Activated CD8-positive, alpha-beta memory T cell treated with anti-CD3 and anti-CD28 coated beads for 48 hours (primary cell): ENCODE measurements at regions not wholly inside any gene's neighbourhood (a gene's known extent, or its start where the extent isn't known, plus 50 kb on each side); places are given as distances from the start of the nearest gene placed in this dataset.
"Not testable (repeated sequence)": the region's sequence is repeated elsewhere in the genome, so short reads cannot be mapped to it uniquely, and the experiment has no call there.

Experiments
- DNase-seq, 3 experiments: peaks; one replicate each; pipeline ENCODE4 v3.0.0-alpha.2; 2020; ENCODE audit warnings: low read depth in 2 of 3, low spot score in 2 of 3

DNA sequence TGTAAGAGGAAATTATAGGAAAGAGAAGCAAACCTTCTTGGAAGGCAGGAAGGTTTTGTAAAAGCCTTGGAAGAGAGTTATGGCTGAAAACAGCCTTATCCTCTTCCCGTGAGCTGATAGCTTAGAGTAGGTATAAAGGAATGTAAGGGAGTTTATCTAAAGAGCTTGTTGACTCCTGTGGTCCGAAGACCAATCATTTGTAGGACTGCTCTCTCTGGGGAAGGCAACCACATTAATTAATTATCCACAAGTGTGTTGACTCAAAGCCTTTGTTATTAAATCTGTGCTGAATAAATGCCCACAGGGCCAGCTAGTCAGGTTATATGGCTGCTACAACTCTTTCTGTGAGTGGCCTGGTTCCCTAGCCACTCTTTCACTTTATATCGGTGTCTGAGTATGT is 452.1 kb upstream of the RASGRP1 start:
- DNase-seq: no peak

- DNase-seq: no peak
Measured at GRCh38 chr15:39018966-39019365, 454.4 kb upstream of the RASGRP1 start.

DNA sequence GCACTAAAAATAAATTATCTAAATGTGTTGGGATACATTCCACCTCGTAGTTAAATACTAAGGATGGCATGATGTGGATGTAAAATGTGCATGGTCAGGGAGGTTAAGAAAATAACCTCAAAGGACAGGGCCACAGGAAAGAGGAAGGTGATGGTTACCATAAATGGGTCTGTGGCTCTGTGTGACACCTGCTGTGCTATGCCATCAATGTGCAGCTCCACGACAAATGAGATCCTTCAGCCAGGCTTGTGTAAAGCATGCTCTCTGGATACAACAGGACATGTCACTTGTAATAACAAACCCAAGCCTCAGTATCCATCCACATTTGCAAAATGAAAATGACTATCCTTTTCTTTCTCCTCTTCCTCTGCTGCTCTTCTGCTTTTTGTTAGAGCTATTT is 456.7 kb upstream of the RASGRP1 start:
- DNase-seq: no peak

DNA sequence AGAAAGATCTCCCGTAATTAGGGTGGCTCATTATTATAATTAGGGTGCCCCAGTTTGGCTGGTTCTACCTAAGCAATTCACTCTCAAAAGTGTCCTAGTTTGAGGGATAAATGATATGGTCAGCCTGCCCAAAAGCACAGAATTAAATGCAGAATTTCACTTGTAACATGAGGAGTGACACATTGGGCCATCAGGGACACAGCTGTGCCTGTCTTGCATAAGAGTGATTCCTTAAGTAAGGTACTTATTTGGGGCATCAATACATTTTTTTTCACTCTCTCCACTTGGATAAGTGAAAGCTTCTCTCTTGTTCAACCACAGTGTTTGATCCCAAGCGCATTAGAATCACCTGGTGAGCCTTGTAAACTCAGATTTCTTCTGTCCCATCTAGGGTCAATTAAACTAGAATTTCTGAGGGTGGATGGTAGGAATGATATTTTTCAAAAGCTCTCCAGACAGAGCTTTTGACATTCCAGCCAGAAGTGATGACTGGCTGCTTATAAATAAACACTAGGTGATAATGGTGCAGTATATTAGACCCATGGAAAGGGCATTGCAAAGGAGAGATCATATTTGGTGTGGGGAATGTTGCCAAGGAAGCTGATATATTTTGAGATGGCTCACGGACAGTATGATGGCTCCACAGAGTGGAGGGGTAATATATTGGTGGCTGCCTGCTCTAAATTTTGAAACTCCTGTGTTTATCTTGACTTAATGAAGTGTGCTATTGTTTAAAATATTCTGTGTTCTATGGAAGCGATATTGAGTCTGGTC is 458.1 kb upstream of the RASGRP1 start:
- no peak for DNase-seq

DNA sequence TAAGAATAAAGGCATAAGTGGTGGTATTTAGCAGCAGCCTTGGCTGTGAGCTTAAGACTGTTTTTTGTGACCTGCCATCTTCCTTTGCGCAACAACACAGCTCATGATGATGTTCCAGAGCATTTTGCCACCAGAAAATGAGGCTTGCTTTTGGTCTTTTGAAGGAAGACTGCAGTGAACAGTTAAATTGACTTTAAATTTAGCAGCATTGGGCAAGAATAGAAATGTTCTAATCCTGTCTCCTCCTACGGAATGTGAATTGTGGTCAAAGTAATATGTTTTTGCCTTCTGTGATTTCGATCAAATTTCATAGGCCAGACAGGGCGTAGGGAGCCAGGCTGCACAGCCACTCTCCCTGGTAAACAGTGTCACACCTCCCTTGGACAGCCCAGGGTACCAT is 460.7 kb upstream of the RASGRP1 start:
- DNase-seq: no peak

- DNase-seq: no peak
Measured at GRCh38 chr15:39025881-39026280, 461.3 kb upstream of the RASGRP1 start.

GRCh38 chr15:39028069-39028468 is 463.5 kb upstream of the RASGRP1 start:
- DNase-seq: no peak

DNA sequence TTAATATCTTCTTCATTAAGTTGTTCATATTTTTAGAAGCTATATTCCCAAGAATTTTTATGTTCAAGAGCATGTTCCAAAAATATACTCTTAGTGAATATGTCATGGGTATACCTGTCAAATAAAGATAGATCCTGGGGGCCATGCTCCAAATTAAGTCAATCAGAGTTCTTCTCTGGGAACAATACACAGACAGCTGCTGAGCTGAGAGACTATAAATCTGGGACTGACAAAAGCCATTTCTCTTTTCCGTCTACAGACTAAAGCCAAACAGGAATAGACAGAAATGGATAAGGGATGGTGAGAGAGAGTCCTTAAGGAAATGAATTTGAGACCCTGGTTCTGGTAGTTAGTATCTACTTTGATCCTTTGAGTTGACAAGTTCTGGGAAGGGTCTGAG is 465.1 kb upstream of the RASGRP1 start:
- no peak for DNase-seq

GRCh38 chr15:39030291-39031070 is 465.9 kb upstream of the RASGRP1 start:
- DNase-seq: no peak

GRCh38 chr15:39031596-39031995 is 467.0 kb upstream of the RASGRP1 start:
- DNase-seq: no peak

DNA sequence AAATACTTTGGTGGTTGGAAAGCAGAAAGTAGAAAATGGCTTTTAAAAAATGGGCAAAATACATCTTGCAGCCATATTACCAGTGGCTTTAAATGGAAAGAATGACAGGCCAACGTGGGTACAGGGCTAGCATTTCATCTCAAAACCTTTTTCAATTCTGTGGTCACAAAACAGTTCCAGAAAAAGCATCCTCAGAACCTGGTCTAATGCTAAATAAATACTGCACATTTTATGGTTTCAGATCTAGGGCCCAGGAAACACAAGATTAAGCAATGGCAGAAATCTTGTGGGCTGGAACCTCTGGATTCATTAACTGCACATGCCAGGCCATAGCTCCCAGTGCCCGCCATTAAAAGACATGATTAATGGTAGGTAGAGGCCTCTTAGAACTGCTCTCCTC is 470.2 kb upstream of the RASGRP1 start:
- DNase-seq: no peak

GRCh38 chr15:39037611-39038010 is 473.0 kb upstream of the RASGRP1 start:
- DNase-seq: not testable (repeated sequence)

DNA sequence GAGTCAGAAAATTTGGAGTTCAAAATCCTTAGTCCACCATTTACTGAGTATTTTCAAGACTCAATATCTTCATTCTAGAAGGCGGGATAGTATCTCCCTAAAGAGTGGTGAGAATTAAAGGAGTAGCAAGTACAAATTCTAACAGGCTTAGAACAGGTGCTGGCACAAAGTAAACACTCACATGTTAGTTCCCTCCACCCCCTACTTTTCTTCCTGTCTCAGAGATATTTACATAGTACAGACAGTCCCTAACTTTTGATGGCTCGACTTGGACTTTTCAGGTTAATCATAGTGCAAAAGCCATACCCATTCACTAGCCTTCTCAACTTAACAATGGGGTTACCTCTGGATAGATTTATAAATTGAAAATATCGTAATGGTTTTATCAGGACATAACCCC is 476.2 kb upstream of the RASGRP1 start:
- DNase-seq: no peak

DNA sequence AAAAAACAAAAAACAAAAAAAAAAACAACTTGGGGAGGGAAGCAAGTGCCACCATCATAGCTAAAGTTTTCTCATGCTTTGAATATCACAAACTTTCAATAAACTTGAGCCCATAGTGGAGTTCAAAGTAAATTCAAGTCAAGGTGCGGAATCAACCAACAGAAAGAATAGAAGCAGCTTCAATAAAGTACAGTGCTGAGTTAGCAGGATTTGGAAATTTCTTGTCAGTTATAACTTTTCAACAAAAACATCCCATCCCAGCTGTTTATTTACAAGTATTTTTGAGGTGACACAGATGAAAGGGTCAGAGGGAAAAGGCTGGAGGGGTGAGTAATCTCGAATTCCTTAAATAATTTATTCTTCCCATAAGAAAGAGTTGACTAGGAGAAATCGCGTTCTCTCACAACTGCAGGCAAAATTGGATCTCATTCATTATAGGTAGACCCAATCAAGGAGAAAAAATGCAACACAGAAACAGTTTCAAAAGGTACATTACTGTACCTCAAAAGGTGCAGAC is 477.4 kb upstream of the RASGRP1 start:
- no peak for DNase-seq

DNA sequence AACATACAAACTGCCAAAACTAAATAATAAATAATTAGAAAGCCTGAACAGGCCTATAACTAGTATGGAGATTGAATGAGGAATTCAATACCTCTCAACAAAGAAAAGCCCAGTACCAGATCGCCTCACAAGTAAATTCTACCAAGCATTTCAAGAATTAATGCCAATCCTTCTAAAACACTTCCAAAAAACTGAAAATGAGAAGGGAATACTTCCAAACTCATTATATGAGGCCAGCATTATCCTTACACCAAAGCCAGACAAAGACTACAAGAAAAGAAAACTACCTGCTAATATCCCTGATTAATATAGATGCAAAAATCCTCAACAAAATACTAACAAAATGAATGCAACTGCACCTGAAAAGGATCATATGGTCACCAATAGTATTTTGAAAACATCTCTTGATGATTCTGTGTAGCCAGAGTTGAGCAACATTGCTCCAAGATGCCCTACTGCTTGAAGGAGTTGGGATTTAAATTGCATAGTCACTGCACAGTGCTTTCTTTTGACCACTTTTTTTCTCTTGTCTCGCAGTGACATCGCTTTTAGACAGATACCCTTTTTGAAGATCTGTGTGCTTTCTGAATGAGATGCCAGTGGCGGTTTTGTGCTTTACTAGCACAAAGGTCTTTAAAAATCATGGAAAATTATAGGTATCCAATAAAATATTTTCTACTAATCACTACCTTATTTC is 487.2 kb upstream of the RASGRP1 start:
- DNase-seq: no peak

DNA sequence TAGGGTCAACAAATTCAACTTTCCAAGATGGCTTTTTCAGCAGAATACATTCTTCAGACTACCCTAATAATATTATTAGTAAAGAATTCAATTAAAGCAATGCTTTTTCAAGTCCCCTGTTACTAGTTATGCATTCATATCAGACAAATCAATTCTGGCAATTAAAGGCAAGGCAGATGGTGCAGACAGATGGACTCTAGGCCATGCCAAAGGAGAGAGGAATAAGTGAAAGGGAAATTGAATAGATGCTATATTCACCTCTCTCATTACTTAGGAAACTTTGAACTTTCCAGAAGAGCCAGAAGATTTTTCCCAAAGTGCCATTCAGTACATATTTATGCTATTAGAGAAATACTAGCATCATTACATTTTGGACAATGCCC is 487.7 kb upstream of the RASGRP1 start:
- no peak for DNase-seq

DNA sequence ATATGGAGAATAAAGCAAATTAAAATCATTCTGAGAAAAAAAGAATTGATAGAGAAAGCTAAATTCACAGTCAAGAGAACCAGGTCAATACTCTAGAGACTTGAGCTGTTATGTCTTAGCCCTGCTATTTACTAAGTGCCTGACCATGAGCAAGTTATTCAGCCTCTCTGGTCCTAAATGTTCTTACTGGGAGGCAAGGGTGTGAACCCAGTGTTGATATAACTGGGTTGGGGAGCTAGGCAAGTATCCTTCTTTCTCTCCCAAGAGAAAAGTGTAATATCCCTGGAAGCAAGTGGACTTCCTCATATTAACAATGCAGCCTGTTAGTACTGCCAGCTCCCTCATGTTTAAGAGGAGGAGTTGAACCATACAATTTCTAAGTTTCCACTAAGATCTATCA is 488.9 kb upstream of the RASGRP1 start:
- DNase-seq: no peak

GRCh38 chr15:39054128-39054732 is 489.6 kb upstream of the RASGRP1 start:
- no peak for DNase-seq

DNA sequence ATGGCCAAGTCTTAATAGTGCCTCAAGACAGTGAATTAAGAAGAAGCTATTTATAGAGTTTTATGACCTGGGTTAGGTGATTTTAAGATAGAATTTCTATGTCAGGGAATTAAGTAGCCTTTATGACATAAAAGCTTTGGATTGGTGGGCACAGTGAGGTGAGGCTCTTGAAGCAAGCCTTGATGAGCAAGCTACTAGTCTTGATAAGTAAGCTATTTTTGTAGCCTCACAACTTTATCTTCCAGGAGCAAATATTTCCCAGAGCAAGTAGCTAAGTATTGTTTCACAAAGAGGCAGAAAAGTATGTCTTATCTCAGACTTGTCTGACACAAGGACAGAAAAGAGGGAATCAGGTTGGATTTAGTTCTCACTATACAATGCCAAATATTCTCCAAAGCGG is 491.7 kb upstream of the RASGRP1 start:
- no peak for DNase-seq

- DNase-seq: no peak
Measured at GRCh38 chr15:39058351-39059131, 493.9 kb upstream of the RASGRP1 start.

GRCh38 chr15:39059917-39060316 is 495.3 kb upstream of the RASGRP1 start:
- no peak for DNase-seq
